WTC11 (cell line): ENCODE measurements at regions not wholly inside any gene's neighbourhood (a gene's known extent, or its start where the extent isn't known, plus 50 kb on each side); places are given as distances from the start of the nearest gene placed in this dataset.

Experiments used
- ATAC-seq: fragments of 200-7000 bp; cut with Tn5 transposase; 2 replicates; pipeline ENCODE4 v1.10.0; 2021; ENCODE audit warnings: mild to moderate bottlenecking, moderate library complexity
- CTCF ChIA-PET: fragments of 300-600 bp; sonication (Branson Sonifier 250); formaldehyde crosslinking; loops from one replicate; lab custom pipeline; 2021; ENCODE audit warnings: antibody characterized with exemption; lab: Charles Lee
- POLR2A ChIA-PET: fragments of 350-600 bp; sonication (Branson Sonifier 250); formaldehyde crosslinking; loops from one replicate; lab custom pipeline; 2021; ENCODE audit warnings: antibody characterized with exemption; lab: Charles Lee
- DNase-seq: peaks from one replicate; pipeline ENCODE4 v3.0.0; 2021; ENCODE audit warnings: low spot score
- H3K27ac Mint-ChIP-seq: 2 replicates; pipeline ENCODE4 v1.8.0; 2021; ENCODE audit warnings: mixed read lengths
- H3K27me3 Mint-ChIP-seq: 2 replicates; pipeline ENCODE4 v1.8.0; 2021; ENCODE audit warnings: low read depth, mild to moderate bottlenecking, moderate library complexity, mixed read lengths
- H3K36me3 Mint-ChIP-seq: 2 replicates; pipeline ENCODE4 v1.8.0; 2021; ENCODE audit warnings: mixed read lengths
- H3K4me1 Mint-ChIP-seq: 2 replicates; pipeline ENCODE4 v1.8.0; 2022; ENCODE audit warnings: mixed read lengths
- H3K4me3 Mint-ChIP-seq: 2 replicates; pipeline ENCODE4 v1.8.0; 2021; ENCODE audit warnings: mild to moderate bottlenecking, moderate library complexity, mixed read lengths
- H3K9me3 Mint-ChIP-seq: 2 replicates; pipeline ENCODE4 v1.8.0; 2021; ENCODE audit warnings: mixed read lengths
- ERG ChIP-seq: fragments of 250-450 bp; sonication (Bioruptor Pico); IDR thresholded peaks from 2 replicates; pipeline ENCODE4 v1.8.0; 2021; ENCODE audit warnings: mild to moderate bottlenecking
- FOXK1 ChIP-seq: sonication (generic); formaldehyde crosslinking; IDR thresholded peaks from 2 replicates; pipeline ENCODE4 v1.8.0; 2022; ENCODE audit warnings: mild to moderate bottlenecking, moderate library complexity, missing genetic modification reagents
- GABPB1 ChIP-seq: sonication (generic); formaldehyde crosslinking; IDR thresholded peaks from 2 replicates; pipeline ENCODE4 v1.8.1; 2023; ENCODE audit warnings: mild to moderate bottlenecking, missing genetic modification reagents
- HMGXB4 ChIP-seq: sonication (generic); formaldehyde crosslinking; IDR thresholded peaks from 2 replicates; pipeline ENCODE4 v1.8.1; 2023; ENCODE audit warnings: mild to moderate bottlenecking, moderate library complexity, missing genetic modification reagents
- JUN ChIP-seq: sonication (generic); formaldehyde crosslinking; IDR thresholded peaks from 2 replicates; pipeline ENCODE4 v1.8.0; 2023; ENCODE audit warnings: mild to moderate bottlenecking, missing genetic modification reagents
- KAT7 ChIP-seq: sonication (generic); formaldehyde crosslinking; IDR thresholded peaks from 2 replicates; pipeline ENCODE4 v1.8.1; 2023; ENCODE audit warnings: missing genetic modification reagents, mild to moderate bottlenecking, borderline replicate concordance
- NR1H2 ChIP-seq: sonication (generic); formaldehyde crosslinking; IDR thresholded peaks from 2 replicates; pipeline ENCODE4 v1.9.0; 2021; ENCODE audit warnings: mild to moderate bottlenecking, moderate library complexity, missing genetic modification reagents
- NR2C2 ChIP-seq: sonication (generic); formaldehyde crosslinking; IDR thresholded peaks from 2 replicates; pipeline ENCODE4 v1.8.0; 2022; ENCODE audit warnings: mild to moderate bottlenecking, missing genetic modification reagents
- RELA ChIP-seq: sonication (generic); formaldehyde crosslinking; IDR thresholded peaks from 2 replicates; pipeline ENCODE4 v1.8.1; 2022; ENCODE audit warnings: missing genetic modification reagents, mild to moderate bottlenecking, borderline replicate concordance
- RORB ChIP-seq: fragments of 250-450 bp; sonication (Bioruptor Pico); IDR thresholded peaks from 2 replicates; pipeline ENCODE4 v1.9.0; 2021; ENCODE audit warnings: mild to moderate bottlenecking
- SMAD3 ChIP-seq: sonication (generic); formaldehyde crosslinking; IDR thresholded peaks from 2 replicates; pipeline ENCODE4 v1.8.0; 2022; ENCODE audit warnings: missing genetic modification reagents, mild to moderate bottlenecking, borderline replicate concordance
- SP1 ChIP-seq: sonication (generic); formaldehyde crosslinking; conservative IDR thresholded peaks from 2 replicates; pipeline ENCODE4 v1.8.1; 2022; ENCODE audit warnings: missing genetic modification reagents
- STAT6 ChIP-seq: sonication (generic); formaldehyde crosslinking; conservative IDR thresholded peaks from 2 replicates; pipeline ENCODE4 v1.8.1; 2023; ENCODE audit warnings: mild to moderate bottlenecking, low read depth, missing genetic modification reagents, moderate library complexity
- TCF7 ChIP-seq: sonication (generic); formaldehyde crosslinking; IDR thresholded peaks from 2 replicates; pipeline ENCODE4 v1.8.0; 2022; ENCODE audit warnings: mild to moderate bottlenecking, low read depth, missing genetic modification reagents, moderate library complexity
- TP53 ChIP-seq: sonication (generic); formaldehyde crosslinking; IDR thresholded peaks from 2 replicates; pipeline ENCODE4 v1.8.1; 2023; ENCODE audit warnings: mild to moderate bottlenecking, missing genetic modification reagents
- ZNF121 ChIP-seq: sonication (generic); formaldehyde crosslinking; IDR thresholded peaks from 2 replicates; pipeline ENCODE4 v1.8.0; 2023; ENCODE audit warnings: missing genetic modification reagents
- ZNF263 ChIP-seq: sonication (generic); formaldehyde crosslinking; IDR thresholded peaks from 2 replicates; pipeline ENCODE4 v1.8.1; 2022; ENCODE audit warnings: low read depth, mild to moderate bottlenecking, moderate library complexity, missing genetic modification reagents
- ZNF396 ChIP-seq: fragments of 250-450 bp; sonication (Bioruptor Pico); IDR thresholded peaks from 2 replicates; pipeline ENCODE4 v1.8.0; 2021; ENCODE audit warnings: mild to moderate bottlenecking, moderate library complexity, borderline replicate concordance
- ZNF423 ChIP-seq: fragments of 250-450 bp; sonication (Bioruptor Pico); IDR thresholded peaks from 2 replicates; pipeline ENCODE4 v2.1.2; 2022; ENCODE audit warnings: mild to moderate bottlenecking, moderate library complexity
- ZNF671 ChIP-seq: fragments of 250-450 bp; sonication (Bioruptor Pico); IDR thresholded peaks from 2 replicates; pipeline ENCODE4 v1.8.0; 2021; ENCODE audit warnings: mild to moderate bottlenecking
- TF ChIP-seq, protein P1 (sequence below): sonication (generic); formaldehyde crosslinking; IDR thresholded peaks from 2 replicates; pipeline ENCODE4 v1.8.0; 2022; ENCODE audit warnings: mild to moderate bottlenecking, missing genetic modification reagents
- TF ChIP-seq, protein P2 (sequence below): sonication (generic); formaldehyde crosslinking; IDR thresholded peaks from 2 replicates; pipeline ENCODE4 v1.8.1; 2023; ENCODE audit warnings: mild to moderate bottlenecking, missing genetic modification reagents, borderline replicate concordance
- TF ChIP-seq, protein P3 (sequence below): sonication (generic); formaldehyde crosslinking; IDR thresholded peaks from 2 replicates; pipeline ENCODE4 v1.8.0; 2022; ENCODE audit warnings: mild to moderate bottlenecking, missing genetic modification reagents
- TF ChIP-seq, protein P4 (sequence below): sonication (generic); formaldehyde crosslinking; IDR thresholded peaks from 2 replicates; pipeline ENCODE4 v1.8.1; 2022; ENCODE audit warnings: missing genetic modification reagents, borderline replicate concordance

- Mint-ChIP-seq H3K9me3 (no peaks in the 10 kb centered on the region; the same call in 1 of the 2 replicates), H3K36me3 (no peaks in the 10 kb centered on the region), H3K4me1 (peaks cover 20% of the 10 kb centered on the region), H3K4me3 (no peak overlapping the region), H3K27ac (0 out of 2 replicates have a peak overlapping the region, but pooled peaks have one; percentile 26), H3K27me3 (no peaks in the 10 kb centered on the region)
- ChIA-PET POLR2A (no interaction called here), CTCF (no interaction called here)
- DNase-seq (no peak), ATAC-seq (no peak)
- TF ChIP-seq ERG (CRISPR knock-in tag): no peak
- TF ChIP-seq ZNF423 (CRISPR knock-in tag): no peak
- no peak for TF ChIP-seq RORB (CRISPR knock-in tag)
- no peak for TF ChIP-seq SMAD3 (CRISPR knock-in tag)
- TF ChIP-seq SP1 (CRISPR knock-in tag): no peak
- TF ChIP-seq FOXK1 (CRISPR knock-in tag): no peak
- TF ChIP-seq ZNF263 (CRISPR knock-in tag): no peak
- no peak for TF ChIP-seq ZNF671 (CRISPR knock-in tag)
- TF ChIP-seq STAT6 (CRISPR knock-in tag): no peak
- TF ChIP-seq, protein P1, sequence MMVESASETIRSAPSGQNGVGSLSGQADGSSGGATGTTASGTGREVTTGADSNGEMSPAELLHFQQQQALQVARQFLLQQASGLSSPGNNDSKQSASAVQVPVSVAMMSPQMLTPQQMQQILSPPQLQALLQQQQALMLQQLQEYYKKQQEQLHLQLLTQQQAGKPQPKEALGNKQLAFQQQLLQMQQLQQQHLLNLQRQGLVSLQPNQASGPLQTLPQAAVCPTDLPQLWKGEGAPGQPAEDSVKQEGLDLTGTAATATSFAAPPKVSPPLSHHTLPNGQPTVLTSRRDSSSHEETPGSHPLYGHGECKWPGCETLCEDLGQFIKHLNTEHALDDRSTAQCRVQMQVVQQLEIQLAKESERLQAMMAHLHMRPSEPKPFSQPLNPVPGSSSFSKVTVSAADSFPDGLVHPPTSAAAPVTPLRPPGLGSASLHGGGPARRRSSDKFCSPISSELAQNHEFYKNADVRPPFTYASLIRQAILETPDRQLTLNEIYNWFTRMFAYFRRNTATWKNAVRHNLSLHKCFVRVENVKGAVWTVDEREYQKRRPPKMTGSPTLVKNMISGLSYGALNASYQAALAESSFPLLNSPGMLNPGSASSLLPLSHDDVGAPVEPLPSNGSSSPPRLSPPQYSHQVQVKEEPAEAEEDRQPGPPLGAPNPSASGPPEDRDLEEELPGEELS (CRISPR knock-in tag): no peak
- TF ChIP-seq TP53 (CRISPR knock-in tag): no peak
- no peak for TF ChIP-seq NR1H2 (CRISPR knock-in tag)
- TF ChIP-seq TCF7: no peak
- no peak for TF ChIP-seq RELA (CRISPR knock-in tag)
- no peak for TF ChIP-seq JUN (CRISPR knock-in tag)
- no peak for TF ChIP-seq KAT7 (CRISPR knock-in tag)
These were observed 411.9 kb upstream of the CCDC54 start for GRCh38 chr3:106965307-106965706.

DNA sequence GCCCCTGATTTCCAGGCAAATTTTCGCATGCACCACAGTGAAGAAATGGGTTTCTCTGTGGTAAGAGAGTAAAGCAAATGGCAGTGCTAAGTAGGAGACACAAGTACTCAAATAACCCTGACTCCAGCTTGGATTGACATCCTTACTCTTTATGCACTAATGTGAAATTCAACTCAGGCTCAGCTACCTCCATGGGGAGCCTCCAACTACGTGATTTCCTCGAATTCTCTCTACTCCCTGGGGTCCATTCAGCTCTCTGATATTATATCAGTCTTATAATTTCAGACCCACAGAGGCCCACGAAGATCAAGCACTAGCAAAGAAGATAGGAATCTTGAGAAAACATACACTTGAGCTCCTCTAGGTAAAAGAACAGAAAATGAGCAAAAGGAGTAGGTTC, 407.6 kb upstream of the CCDC54 start:
- Mint-ChIP-seq H3K27ac (no peak overlapping the region), H3K4me3 (no peak overlapping the region), H3K4me1 (peaks cover 15% of the 10 kb centered on the region), H3K36me3 (no peaks in the 10 kb centered on the region), H3K9me3 (no peaks in the 10 kb centered on the region), H3K27me3 (no peaks in the 10 kb centered on the region; the same call in 1 of the 2 replicates)
- DNase-seq (no peak), ATAC-seq (no peak)
- CTCF ChIA-PET: no interaction called here
- POLR2A ChIA-PET: no interaction called here
- TF ChIP-seq, protein P2, sequence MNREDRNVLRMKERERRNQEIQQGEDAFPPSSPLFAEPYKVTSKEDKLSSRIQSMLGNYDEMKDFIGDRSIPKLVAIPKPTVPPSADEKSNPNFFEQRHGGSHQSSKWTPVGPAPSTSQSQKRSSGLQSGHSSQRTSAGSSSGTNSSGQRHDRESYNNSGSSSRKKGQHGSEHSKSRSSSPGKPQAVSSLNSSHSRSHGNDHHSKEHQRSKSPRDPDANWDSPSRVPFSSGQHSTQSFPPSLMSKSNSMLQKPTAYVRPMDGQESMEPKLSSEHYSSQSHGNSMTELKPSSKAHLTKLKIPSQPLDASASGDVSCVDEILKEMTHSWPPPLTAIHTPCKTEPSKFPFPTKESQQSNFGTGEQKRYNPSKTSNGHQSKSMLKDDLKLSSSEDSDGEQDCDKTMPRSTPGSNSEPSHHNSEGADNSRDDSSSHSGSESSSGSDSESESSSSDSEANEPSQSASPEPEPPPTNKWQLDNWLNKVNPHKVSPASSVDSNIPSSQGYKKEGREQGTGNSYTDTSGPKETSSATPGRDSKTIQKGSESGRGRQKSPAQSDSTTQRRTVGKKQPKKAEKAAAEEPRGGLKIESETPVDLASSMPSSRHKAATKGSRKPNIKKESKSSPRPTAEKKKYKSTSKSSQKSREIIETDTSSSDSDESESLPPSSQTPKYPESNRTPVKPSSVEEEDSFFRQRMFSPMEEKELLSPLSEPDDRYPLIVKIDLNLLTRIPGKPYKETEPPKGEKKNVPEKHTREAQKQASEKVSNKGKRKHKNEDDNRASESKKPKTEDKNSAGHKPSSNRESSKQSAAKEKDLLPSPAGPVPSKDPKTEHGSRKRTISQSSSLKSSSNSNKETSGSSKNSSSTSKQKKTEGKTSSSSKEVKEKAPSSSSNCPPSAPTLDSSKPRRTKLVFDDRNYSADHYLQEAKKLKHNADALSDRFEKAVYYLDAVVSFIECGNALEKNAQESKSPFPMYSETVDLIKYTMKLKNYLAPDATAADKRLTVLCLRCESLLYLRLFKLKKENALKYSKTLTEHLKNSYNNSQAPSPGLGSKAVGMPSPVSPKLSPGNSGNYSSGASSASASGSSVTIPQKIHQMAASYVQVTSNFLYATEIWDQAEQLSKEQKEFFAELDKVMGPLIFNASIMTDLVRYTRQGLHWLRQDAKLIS (CRISPR knock-in tag): no peak
- TF ChIP-seq, protein P3, sequence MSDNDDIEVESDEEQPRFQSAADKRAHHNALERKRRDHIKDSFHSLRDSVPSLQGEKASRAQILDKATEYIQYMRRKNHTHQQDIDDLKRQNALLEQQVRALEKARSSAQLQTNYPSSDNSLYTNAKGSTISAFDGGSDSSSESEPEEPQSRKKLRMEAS (CRISPR knock-in tag): no peak
- TF ChIP-seq HMGXB4 (CRISPR knock-in tag) (no peak), ZNF396 (no peak), NR2C2 (no peak), ZNF121 (CRISPR knock-in tag) (no peak), GABPB1 (CRISPR knock-in tag) (no peak), ZNF423 (CRISPR knock-in tag) (no peak), TP53 (CRISPR knock-in tag) (no peak)
- TF ChIP-seq, protein P4, sequence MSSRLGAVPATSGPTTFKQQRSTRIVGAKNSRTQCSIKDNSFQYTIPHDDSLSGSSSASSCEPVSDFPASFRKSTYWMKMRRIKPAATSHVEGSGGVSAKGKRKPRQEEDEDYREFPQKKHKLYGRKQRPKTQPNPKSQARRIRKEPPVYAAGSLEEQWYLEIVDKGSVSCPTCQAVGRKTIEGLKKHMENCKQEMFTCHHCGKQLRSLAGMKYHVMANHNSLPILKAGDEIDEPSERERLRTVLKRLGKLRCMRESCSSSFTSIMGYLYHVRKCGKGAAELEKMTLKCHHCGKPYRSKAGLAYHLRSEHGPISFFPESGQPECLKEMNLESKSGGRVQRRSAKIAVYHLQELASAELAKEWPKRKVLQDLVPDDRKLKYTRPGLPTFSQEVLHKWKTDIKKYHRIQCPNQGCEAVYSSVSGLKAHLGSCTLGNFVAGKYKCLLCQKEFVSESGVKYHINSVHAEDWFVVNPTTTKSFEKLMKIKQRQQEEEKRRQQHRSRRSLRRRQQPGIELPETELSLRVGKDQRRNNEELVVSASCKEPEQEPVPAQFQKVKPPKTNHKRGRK (CRISPR knock-in tag): no peak
